ENCODE measurements at regions not wholly inside any gene's neighbourhood (a gene's known extent, or its start where the extent isn't known, plus 50 kb on each side); places are given as distances from the start of the nearest gene placed in this dataset.

DNA sequence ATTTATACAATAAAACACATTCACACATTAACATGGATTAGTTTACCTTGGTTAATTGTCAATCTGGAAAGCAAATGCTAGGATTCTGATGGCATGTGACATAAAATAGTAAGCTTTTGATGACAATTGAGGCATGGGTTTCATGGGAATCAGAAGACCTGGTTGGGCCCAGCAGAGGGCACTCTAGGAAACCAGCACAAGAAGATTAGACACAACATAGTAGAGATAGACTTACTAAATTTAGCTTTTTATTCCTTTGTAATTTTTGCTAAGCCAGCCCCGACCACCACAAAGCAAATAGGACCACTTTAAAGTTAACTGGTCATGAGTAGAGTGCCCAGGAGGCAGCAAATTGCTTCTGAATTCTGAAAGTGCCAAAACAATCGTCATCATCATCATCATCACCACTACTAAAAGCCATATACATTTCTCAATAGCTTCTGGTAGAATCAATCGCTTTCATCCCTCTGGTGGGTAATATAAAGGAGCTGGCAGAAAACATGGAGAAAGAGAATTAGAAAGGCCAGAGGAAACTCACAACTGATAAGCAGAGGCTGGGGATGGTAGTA lies 163.2 kb downstream of the ARRDC3 start:
- H3K27ac ChIP-seq (ENCODE audit: low read depth, low read length), result no peak overlapping the region
- WGBS, 3 donors, result 90 to 96% (median 90%) methylated on average over 3 of the region's 3 CpGs

DNA sequence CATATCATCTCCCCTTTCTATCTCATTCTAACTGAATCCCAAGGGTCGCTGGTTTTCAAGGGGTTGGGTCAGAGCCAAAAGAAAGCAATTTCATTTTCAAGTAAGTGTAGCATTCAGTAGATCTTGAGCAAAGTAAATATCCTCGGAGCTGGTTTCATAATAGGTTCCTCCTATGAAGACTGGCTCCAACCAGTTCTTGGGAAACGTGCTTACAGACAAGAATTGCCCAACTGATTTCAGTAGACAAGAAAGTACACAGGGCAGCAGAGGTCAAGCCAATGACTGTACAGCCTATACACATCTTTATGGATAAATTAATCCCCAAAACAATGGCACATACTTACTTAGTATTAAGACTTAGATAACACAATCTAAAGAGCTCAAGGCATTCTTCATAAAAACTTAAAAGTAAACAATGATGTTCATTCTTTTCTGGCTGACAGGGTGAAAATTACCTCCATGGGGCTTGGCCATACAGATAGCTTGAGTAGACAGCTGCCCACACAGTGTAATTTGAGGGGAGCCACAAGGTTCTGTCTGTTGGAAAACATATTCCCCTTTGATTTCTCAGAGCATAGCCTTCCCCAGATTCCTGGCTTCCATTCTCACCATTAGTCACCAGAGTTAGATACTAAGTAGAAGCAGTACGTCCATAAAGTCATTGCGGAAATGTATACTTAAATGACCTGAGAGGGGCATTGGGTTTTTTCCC lies 163.9 kb downstream of the ARRDC3 start:
- WGBS, 3 donors, result 44 to 51% (median 46%) methylated on average over 5 of the region's 5 CpGs
- H3K27ac ChIP-seq (ENCODE audit: low read depth, low read length), result no peak overlapping the region

DNA sequence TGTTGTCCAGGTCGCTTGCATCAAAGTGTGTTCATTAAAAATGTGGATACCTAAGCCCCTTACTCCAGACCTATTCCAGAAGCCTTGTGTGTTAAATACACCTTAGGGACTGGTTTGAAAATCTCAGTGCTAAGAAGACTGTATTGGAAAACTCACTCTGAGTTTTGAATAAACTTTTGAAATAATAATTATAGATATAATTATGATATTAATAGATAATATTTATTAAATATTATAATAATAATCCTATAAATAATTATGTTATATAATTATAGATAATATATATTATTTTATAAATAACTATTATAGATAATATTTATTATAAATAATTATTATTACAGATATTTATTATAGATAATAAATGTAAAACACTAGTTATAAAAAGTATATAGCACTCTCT lies 165.3 kb downstream of the ARRDC3 start:
- H3K27ac ChIP-seq (ENCODE audit: low read depth, low read length), result no peak overlapping the region
- 85 to 100% (median 90%) methylated on average over 1 of the region's 1 CpG for WGBS, 3 donors

DNA sequence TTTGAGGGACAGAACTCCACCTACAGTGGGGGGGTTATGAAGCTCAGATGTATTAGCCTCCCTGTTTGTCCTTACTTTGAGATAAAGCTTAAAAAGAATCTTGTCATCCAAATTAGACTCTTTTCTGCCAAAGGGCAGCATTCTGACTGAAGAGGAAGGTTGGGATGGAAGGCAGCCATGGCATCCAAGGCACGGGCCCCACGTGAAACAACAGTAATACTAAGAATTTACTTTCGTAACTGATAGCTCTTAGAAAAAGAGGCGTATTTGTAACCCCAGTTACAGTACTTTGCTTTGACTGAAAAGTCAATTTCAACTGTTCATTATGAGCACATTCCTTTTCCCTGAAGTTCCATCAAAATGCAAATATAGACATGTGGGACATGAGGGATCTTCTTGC lies 168.5 kb downstream of the ARRDC3 start:
- 75 to 91% (median 87%) methylated on average over 4 of the region's 4 CpGs for WGBS, 3 donors

More for the DNA sequence above, 168.5 kb downstream of the ARRDC3 start:
- no peak overlapping the region for H3K27ac ChIP-seq (ENCODE audit: low read depth, low read length)
